ENCODE measurements at regions not wholly inside any gene's neighbourhood (a gene's known extent, or its start where the extent isn't known, plus 50 kb on each side); places are given as distances from the start of the nearest gene placed in this dataset.

- no peak for TF ChIP-seq USF1 (IDR thresholded peaks at IDR 0.05)
- no peak for TF ChIP-seq YY1 (IDR thresholded peaks at IDR 0.05; ENCODE audit: low read depth)
Observed at GRCh38 chr5:161002571-161003074, 150.6 kb upstream of the ATP10B start.
